ENCODE measurements at regions not wholly inside any gene's neighbourhood (a gene's known extent, or its start where the extent isn't known, plus 50 kb on each side); places are given as distances from the start of the nearest gene placed in this dataset.
A peak's percentile ranks its signal among the peaks of the same experiment; 100 is the strongest.

DNA sequence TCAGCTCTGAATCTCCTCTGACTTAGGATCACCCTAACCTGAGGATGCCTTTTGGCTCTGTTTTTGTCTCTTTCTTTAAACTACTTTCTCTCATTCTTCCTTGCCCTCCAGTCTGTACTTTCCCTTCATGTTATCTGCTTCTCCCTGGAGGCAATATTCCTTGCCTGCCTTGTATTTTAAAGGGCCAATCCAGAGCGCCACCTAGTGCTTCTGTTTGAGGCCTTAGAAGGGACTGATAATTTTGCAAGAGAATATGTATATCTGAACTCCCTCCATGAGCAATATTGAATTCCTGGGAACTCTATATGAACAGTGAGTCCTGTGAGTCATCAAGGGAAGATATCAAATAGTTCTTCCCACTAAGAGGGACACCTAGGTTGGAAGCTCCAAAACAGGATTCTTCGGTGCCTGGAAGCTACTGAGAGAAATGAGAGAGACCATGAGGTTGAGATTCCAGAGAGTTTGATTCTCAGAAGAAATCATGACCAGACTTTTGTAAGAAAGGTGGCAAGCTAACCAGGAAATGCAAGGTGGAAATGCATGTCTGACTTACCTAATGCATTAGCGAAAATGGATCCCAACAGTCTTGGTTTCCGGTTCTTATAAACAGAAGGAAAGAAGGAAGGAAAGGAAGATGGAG is 203.8 kb upstream of the CD96 start:
- POLR2A ChIA-PET: no interaction called here

DNA sequence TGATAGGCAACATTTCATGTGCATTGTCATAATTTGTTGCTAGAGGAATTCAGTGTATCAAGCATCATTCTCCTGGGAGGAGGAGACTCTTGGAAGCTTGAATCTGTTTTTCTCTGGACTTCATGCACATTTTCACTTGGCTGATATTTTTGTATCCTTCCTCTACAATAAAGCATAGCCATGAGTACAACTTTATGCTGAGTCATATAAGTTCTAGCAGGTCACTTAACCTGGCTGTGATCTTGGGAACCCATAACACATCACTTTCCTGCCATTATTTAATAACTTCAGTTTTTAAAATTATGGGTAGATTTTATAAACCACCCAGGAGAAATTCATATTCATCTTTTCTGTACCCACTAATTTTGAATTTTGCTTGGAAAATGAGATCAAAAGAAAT is 203.0 kb upstream of the CD96 start:
- intact Hi-C loops (cut with micrococcal nuclease; ENCODE audit: unreplicated experiment): no loop called here
- POLR2A ChIA-PET: no interaction called here

More for the DNA sequence above, 203.8 kb upstream of the CD96 start:
- no peaks in the 10 kb centered on the region for H3K9me2 ChIP-seq (ENCODE audit: insufficient read depth, low read length)
- no peaks in the 10 kb centered on the region for H3K79me2 ChIP-seq (ENCODE audit: insufficient read depth, low read depth, low read length)
- H4K20me1 ChIP-seq (ENCODE audit: insufficient read depth, low read length): no peaks in the 10 kb centered on the region
- no peak overlapping the region for H2AFZ ChIP-seq (ENCODE audit: low read length)
- no peaks in the 10 kb centered on the region for H3K36me3 ChIP-seq (ENCODE audit: insufficient read depth, low read length)
- no peaks in the 10 kb centered on the region for H3K9me3 ChIP-seq (ENCODE audit: low read length)
- H3K4me2 ChIP-seq (ENCODE audit: low read length): no peak overlapping the region
- intact Hi-C loops (cut with micrococcal nuclease; ENCODE audit: unreplicated experiment): no loop called here
- no TSS peak for BruUV-seq (replicated peaks)
- no peak overlapping the region for H3K4me3 ChIP-seq (ENCODE audit: low read depth, low read length, poor library complexity, severe bottlenecking)
- CTCF ChIA-PET (ENCODE audit: unreplicated experiment): no interaction called here
- H3K4me1 ChIP-seq (ENCODE audit: insufficient read depth, low read length, poor library complexity, severe bottlenecking): no peaks in the 10 kb centered on the region
- DNase-seq (ENCODE audit: low spot score): peak; percentile 28
- no peak overlapping the region for H3K27ac ChIP-seq (ENCODE audit: low read depth, low read length, poor library complexity, severe bottlenecking)
- TF ChIP-seq, protein P1, sequence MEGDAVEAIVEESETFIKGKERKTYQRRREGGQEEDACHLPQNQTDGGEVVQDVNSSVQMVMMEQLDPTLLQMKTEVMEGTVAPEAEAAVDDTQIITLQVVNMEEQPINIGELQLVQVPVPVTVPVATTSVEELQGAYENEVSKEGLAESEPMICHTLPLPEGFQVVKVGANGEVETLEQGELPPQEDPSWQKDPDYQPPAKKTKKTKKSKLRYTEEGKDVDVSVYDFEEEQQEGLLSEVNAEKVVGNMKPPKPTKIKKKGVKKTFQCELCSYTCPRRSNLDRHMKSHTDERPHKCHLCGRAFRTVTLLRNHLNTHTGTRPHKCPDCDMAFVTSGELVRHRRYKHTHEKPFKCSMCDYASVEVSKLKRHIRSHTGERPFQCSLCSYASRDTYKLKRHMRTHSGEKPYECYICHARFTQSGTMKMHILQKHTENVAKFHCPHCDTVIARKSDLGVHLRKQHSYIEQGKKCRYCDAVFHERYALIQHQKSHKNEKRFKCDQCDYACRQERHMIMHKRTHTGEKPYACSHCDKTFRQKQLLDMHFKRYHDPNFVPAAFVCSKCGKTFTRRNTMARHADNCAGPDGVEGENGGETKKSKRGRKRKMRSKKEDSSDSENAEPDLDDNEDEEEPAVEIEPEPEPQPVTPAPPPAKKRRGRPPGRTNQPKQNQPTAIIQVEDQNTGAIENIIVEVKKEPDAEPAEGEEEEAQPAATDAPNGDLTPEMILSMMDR (conservative IDR thresholded peaks at IDR 0.05; ENCODE audit: low read length): peak; percentile 85
- TF ChIP-seq EZH2phosphoT487 (IDR thresholded peaks at IDR 0.05; ENCODE audit: borderline replicate concordance, low read depth, low read length): no peak

DNA sequence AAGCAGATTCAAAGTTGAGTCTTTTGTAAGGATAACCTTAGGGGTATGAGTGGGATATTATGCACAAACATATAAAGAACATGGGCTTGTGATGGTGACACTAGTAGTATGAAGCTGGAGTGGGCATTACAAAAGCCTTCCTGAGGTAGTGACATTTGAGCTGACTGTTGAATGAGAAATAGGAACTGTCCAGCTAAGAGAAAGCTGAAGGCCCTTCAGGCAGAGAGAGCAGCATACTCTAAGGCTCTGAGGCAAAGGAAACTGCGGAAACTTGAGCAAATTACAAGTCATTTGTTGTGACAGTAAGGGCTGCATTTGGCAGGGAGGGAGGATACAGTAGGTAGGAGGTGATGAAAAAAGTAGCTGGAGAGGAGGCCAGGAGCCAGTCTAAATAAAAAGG is 190.7 kb upstream of the CD96 start:
- TF ChIP-seq, protein P1 (conservative IDR thresholded peaks at IDR 0.05; ENCODE audit: low read length): no peak
- TF ChIP-seq EZH2phosphoT487 (IDR thresholded peaks at IDR 0.05; ENCODE audit: borderline replicate concordance, low read depth, low read length): no peak
- Histone ChIP-seq H3K9me2 (ENCODE audit: insufficient read depth, low read length) (no peaks in the 10 kb centered on the region), H2AFZ (ENCODE audit: low read length) (no peak overlapping the region), H3K79me2 (ENCODE audit: insufficient read depth, low read depth, low read length) (no peaks in the 10 kb centered on the region), H3K4me3 (ENCODE audit: low read depth, low read length, poor library complexity, severe bottlenecking) (no peak overlapping the region), H3K9me3 (ENCODE audit: low read length) (peaks cover 9% of the 10 kb centered on the region), H4K20me1 (ENCODE audit: insufficient read depth, low read length) (no peaks in the 10 kb centered on the region), H3K4me1 (ENCODE audit: insufficient read depth, low read length, poor library complexity, severe bottlenecking) (no peaks in the 10 kb centered on the region), H3K4me2 (ENCODE audit: low read length) (no peak overlapping the region), H3K27ac (ENCODE audit: low read depth, low read length, poor library complexity, severe bottlenecking) (no peak overlapping the region), H3K36me3 (ENCODE audit: insufficient read depth, low read length) (no peaks in the 10 kb centered on the region)
- ChIA-PET CTCF (ENCODE audit: unreplicated experiment) (no interaction called here), POLR2A (no interaction called here)
- intact Hi-C loops (cut with micrococcal nuclease; ENCODE audit: unreplicated experiment): no loop called here
- DNase-seq (ENCODE audit: low spot score): no peak
- BruUV-seq (replicated peaks): no TSS peak

More for the DNA sequence above, 203.0 kb upstream of the CD96 start:
- no peaks in the 10 kb centered on the region for H3K79me2 ChIP-seq (ENCODE audit: insufficient read depth, low read depth, low read length)
- H3K9me2 ChIP-seq (ENCODE audit: insufficient read depth, low read length): no peaks in the 10 kb centered on the region
- no peak overlapping the region for H3K27ac ChIP-seq (ENCODE audit: low read depth, low read length, poor library complexity, severe bottlenecking)
- TF ChIP-seq EZH2phosphoT487 (IDR thresholded peaks at IDR 0.05; ENCODE audit: borderline replicate concordance, low read depth, low read length): no peak
- TF ChIP-seq, protein P1 (conservative IDR thresholded peaks at IDR 0.05; ENCODE audit: low read length): no peak
- no peak overlapping the region for H3K4me2 ChIP-seq (ENCODE audit: low read length)
- H2AFZ ChIP-seq (ENCODE audit: low read length): no peak overlapping the region
- no peaks in the 10 kb centered on the region for H3K9me3 ChIP-seq (ENCODE audit: low read length)
- H3K4me3 ChIP-seq (ENCODE audit: low read depth, low read length, poor library complexity, severe bottlenecking): no peak overlapping the region
- no peaks in the 10 kb centered on the region for H3K36me3 ChIP-seq (ENCODE audit: insufficient read depth, low read length)
- H3K4me1 ChIP-seq (ENCODE audit: insufficient read depth, low read length, poor library complexity, severe bottlenecking): no peaks in the 10 kb centered on the region
- CTCF ChIA-PET (ENCODE audit: unreplicated experiment): no interaction called here
- no peaks in the 10 kb centered on the region for H4K20me1 ChIP-seq (ENCODE audit: insufficient read depth, low read length)
- no peak for DNase-seq (ENCODE audit: low spot score)
- no TSS peak for BruUV-seq (replicated peaks)
